ENCODE measurements at regions not wholly inside any gene's neighbourhood (a gene's known extent, or its start where the extent isn't known, plus 50 kb on each side); places are given as distances from the start of the nearest gene placed in this dataset.

GRCh38 chr3:18238746-18239331, 186.3 kb downstream of the SATB1 start:
- no peaks in the 10 kb centered on the region for H3K9me3 ChIP-seq (ENCODE audit: control insufficient read depth in 2 of 3, insufficient read depth in 1 of 3, low read length in 3 of 3)
- no peak for TF ChIP-seq CTCF (IDR thresholded peaks at IDR 0.05; ENCODE audit: borderline replicate concordance, extremely low read depth, insufficient read depth)
- no peak overlapping the region for H3K9ac ChIP-seq (ENCODE audit: low read length in 3 of 3)
- H3K27ac ChIP-seq (ENCODE audit: low read depth in 2 of 2, low read length in 2 of 2): no peak overlapping the region
- H3K27me3 ChIP-seq (ENCODE audit: control insufficient read depth, insufficient read depth, low read length): no peaks in the 10 kb centered on the region
- FAIRE-seq (no peak), DNase-seq (no peak)
- no peaks in the 10 kb centered on the region for H3K36me3 ChIP-seq (ENCODE audit: control insufficient read depth in 2 of 3, insufficient read depth in 3 of 3, low read length in 3 of 3)
- intact Hi-C loops (cut with DNase I): no loop called here
- H3K4me1 ChIP-seq (ENCODE audit: control insufficient read depth in 2 of 3, insufficient read depth in 2 of 3, low read depth in 1 of 3, low read length in 3 of 3): no peaks in the 10 kb centered on the region
- H3K4me3 ChIP-seq (ENCODE audit: low read length in 3 of 3): no peak overlapping the region

GRCh38 chr3:18238332-18238731, 186.8 kb downstream of the SATB1 start:
- Histone ChIP-seq H3K9ac (ENCODE audit: low read length in 3 of 3) (no peak overlapping the region), H3K36me3 (ENCODE audit: control insufficient read depth in 2 of 3, insufficient read depth in 3 of 3, low read length in 3 of 3) (no peaks in the 10 kb centered on the region), H3K27me3 (ENCODE audit: control insufficient read depth, insufficient read depth, low read length) (no peaks in the 10 kb centered on the region), H3K9me3 (ENCODE audit: control insufficient read depth in 2 of 3, insufficient read depth in 1 of 3, low read length in 3 of 3) (no peaks in the 10 kb centered on the region), H3K4me3 (ENCODE audit: low read length in 3 of 3) (no peak overlapping the region), H3K4me1 (ENCODE audit: control insufficient read depth in 2 of 3, insufficient read depth in 2 of 3, low read depth in 1 of 3, low read length in 3 of 3) (no peaks in the 10 kb centered on the region), H3K27ac (ENCODE audit: low read depth in 2 of 2, low read length in 2 of 2) (no peak overlapping the region)
- intact Hi-C loops (cut with DNase I): no loop called here
- DNase-seq: no peak
- TF ChIP-seq CTCF (IDR thresholded peaks at IDR 0.05; ENCODE audit: borderline replicate concordance, extremely low read depth, insufficient read depth): no peak
- FAIRE-seq: no peak

DNA sequence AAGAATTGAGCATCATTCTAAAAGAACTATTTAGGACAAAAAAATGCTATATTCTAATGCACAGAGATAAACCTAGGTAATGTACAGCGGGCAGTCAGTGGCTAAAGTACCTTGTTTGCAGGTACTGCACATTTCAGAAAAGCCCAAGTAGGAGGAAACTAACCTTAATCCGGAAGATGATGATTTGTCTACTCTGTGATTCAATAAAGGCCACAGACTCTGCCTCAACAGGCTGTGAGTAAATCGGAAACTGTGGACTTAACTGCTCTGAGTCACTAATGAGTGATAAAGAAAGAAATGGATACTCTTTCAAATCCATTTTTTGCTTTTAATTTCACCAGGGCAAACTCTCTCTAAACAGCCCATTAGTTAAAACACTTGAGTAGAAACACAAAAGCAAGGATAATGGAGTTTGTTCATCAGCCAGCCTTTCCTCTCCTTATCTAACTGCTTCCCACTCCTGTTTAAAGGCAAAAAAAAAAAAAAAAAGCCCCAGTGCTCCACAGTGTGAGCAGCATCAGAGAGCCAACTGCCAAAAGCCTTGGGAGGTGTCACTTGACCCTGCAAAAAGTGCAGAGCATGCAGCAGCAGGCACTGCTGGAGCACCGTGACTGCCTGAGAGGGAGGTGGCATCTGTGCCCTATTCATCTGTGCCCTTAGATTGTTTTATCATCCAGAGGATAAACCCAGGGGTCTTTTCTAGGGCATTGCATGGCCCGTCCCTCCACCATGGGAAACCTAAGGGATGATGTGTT, 187.7 kb downstream of the SATB1 start:
- no peak overlapping the region for H3K4me3 ChIP-seq (ENCODE audit: low read length in 3 of 3)
- H3K4me1 ChIP-seq (ENCODE audit: control insufficient read depth in 2 of 3, insufficient read depth in 2 of 3, low read depth in 1 of 3, low read length in 3 of 3): no peaks in the 10 kb centered on the region
- H3K9ac ChIP-seq (ENCODE audit: low read length in 3 of 3): no peak overlapping the region
- FAIRE-seq (no peak), DNase-seq (no peak)
- no peak overlapping the region for H3K27ac ChIP-seq (ENCODE audit: low read depth in 2 of 2, low read length in 2 of 2)
- TF ChIP-seq CTCF (IDR thresholded peaks at IDR 0.05; ENCODE audit: borderline replicate concordance, extremely low read depth, insufficient read depth): no peak
- intact Hi-C loops (cut with DNase I): no loop called here
- no peaks in the 10 kb centered on the region for H3K9me3 ChIP-seq (ENCODE audit: control insufficient read depth in 2 of 3, insufficient read depth in 1 of 3, low read length in 3 of 3)
- no peaks in the 10 kb centered on the region for H3K36me3 ChIP-seq (ENCODE audit: control insufficient read depth in 2 of 3, insufficient read depth in 3 of 3, low read length in 3 of 3)
- no peaks in the 10 kb centered on the region for H3K27me3 ChIP-seq (ENCODE audit: control insufficient read depth, insufficient read depth, low read length)

Data from kidney (tissue), 13 donors.